T follicular helper cell (primary cell): ENCODE measurements at regions not wholly inside any gene's neighbourhood (a gene's known extent, or its start where the extent isn't known, plus 50 kb on each side); places are given as distances from the start of the nearest gene placed in this dataset.
"Not testable (repeated sequence)": the region's sequence is repeated elsewhere in the genome, so short reads cannot be mapped to it uniquely, and the experiment has no call there.

ENCODE experiments used
- DNase-seq: peaks from one replicate; pipeline ENCODE4 v3.0.0-alpha.2; 2020; ENCODE audit warnings: low read depth

- not testable (repeated sequence) for DNase-seq
Measured at GRCh38 chr15:26186138-26186537, 323.0 kb upstream of the ATP10A start.

GRCh38 chr15:26182441-26182840, 319.3 kb upstream of the ATP10A start:
- DNase-seq = no peak

GRCh38 chr15:26179906-26180305, 316.8 kb upstream of the ATP10A start:
- no peak for DNase-seq

GRCh38 chr15:26178640-26179220, 315.6 kb upstream of the ATP10A start:
- no peak for DNase-seq

DNA sequence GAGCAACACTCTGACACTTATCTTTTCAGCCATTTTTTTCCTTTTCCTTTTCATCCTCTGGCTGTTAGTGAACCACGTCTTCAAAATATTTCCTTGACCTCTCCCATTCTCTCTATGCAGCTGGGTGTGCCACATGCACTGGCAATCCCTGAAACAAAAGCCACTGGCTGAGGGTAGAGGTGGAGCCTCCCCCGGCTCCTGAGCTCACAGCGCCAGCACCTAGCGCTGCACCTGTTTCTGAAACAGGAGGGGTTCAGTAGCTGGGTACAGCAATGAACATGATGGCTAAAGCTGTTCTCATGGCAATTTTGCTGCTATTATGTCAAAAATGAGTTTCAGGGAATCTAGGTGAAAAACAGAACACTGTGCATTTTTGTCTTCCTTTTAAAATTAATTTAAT, 314.7 kb upstream of the ATP10A start:
- no peak for DNase-seq

DNA sequence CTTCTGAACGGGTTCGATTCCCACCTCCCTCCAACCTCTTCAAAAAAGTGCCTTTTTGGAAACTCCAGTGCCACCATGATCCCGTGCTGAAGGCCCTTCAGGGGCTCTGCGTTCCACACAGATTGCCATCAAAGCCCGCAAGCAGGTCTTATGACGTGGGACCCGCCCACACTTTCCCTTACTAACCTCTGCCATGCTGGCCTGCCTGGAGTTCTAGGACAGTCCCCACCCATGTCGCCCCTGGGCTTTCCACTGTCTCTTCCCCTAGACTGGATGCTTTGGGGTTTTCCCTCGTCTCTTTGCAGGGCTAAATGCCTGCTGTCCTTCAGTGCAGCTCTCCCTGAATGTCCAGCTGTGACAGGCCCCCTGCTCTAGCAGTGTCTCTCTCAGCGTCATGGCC, 313.7 kb upstream of the ATP10A start:
- no peak for DNase-seq

GRCh38 chr15:26171266-26171665, 308.1 kb upstream of the ATP10A start:
- DNase-seq = no peak

DNA sequence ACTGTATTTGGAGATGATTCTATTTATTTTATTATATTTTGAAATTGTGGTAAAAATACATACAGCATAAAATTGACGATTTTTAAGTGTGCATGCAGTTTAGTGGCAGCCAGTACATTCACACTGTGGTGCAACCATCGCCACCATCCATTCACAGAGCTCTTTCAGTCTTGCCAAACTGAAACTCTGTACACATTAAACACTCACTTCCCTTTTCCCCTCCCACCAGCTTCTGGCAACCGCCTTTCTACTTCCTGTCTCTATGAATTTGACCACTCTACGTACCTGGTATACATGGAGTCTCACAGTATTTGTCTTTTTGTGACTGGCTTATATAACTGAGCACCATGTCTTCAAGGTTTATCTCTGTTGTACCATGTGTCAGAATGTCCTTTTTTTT, 303.3 kb upstream of the ATP10A start:
- no peak for DNase-seq

- no peak for DNase-seq
Measured at GRCh38 chr15:26165546-26165945, 302.4 kb upstream of the ATP10A start.

DNA sequence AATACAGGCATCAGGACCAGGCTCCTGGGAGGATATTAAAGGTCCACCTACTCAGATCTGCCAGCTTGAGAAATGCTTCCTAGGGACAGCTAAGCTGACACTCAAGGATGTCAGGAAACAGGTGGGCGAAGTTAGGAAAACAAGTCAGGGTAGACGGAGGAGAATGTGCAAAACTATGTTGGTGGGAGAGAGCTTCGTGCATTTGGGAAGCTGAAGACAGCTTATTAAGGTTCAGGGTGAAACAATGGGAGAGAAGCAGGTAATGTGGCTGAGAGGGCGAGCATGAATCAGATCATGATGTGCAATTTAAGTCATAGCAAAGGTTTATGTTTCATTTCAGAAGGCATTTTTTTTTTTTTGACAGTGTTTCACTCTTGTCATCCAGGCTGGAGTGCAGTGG, 297.2 kb upstream of the ATP10A start:
- DNase-seq = no peak

DNA sequence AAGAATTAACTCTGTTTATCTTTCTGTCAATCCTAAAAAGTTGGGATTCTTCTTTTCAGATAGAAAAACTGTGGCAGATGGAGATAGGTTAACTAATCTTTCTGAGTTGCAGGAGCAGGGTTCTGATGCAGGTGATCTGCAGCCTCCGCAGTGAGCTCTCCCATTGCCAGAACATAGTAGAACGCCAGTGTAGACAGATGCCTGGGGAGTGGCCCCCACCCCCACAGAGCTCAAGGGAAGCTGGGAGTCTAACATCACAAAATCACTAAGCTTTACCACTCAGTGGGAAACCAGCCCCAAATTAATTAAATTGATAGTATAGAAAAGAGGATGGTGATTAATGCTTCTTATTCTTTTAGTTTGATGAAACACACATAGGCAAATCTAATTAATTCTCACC, 295.0 kb upstream of the ATP10A start:
- DNase-seq = no peak

GRCh38 chr15:26157081-26157480, 294.0 kb upstream of the ATP10A start:
- no peak for DNase-seq

DNA sequence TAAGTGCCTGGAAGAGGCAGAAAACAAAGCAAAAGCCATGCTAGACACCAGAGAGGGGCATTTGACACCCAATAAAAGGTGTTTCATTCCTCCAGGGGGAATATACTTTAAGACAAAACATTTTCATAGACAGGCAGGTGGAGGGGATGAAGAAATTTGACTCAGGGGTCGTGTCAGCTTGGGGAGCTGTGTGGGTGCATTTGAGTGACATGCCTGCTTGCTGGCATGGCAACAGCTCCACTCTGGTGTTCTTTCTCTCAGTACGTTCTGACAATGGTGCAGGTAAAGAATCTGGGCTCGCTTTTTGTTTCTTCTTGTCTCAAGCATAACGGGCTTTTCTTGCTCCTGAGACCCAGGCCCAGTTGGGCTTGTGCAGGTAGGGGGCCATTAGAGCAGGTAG, 292.9 kb upstream of the ATP10A start:
- no peak for DNase-seq

- no peak for DNase-seq
Measured at GRCh38 chr15:26148156-26148860, 285.2 kb upstream of the ATP10A start.

- no peak for DNase-seq
Measured at GRCh38 chr15:26146202-26146601, 283.1 kb upstream of the ATP10A start.

- no peak for DNase-seq
Measured at GRCh38 chr15:26145796-26146195, 282.7 kb upstream of the ATP10A start.

DNA sequence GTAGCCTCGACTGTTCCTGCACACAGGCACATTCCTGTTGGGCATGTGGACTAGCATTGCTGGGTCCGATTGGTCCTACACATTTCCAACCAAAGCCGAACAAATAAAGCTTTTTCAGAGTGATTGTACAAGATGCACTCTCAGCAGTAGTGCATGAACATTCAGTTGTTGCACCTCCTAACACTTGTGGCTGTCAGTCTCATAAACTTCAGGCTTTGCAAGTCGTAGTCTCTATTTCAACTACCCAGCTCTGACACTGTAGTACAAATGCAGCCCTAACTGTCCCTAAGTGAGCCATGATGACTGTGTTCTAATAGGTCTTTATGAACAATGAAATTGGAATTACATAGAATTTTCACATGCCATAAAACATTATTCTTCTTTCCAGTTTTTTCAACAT, 281.7 kb upstream of the ATP10A start:
- no peak for DNase-seq

DNA sequence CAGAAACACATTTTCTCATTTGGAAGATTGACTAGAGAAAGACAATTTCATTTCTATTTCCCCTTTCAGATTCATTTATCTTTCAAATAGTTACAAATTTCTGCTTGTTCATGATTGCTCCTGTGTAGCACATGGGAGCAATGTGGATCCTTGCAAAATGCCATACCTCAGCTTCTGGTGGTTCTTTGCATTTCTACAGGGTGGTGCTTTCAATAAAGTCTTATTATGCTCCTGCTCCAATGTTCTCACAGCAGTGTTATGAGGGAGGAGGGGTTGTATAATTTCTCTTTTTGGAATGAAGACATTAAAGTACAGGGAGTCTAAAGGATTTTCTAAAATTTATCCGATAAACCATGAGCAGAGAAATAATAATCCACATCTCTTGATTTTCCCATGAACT, 280.1 kb upstream of the ATP10A start:
- DNase-seq = no peak

GRCh38 chr15:26134812-26135211, 271.7 kb upstream of the ATP10A start:
- DNase-seq = no peak

- DNase-seq = no peak
Measured at GRCh38 chr15:26134152-26134551, 271.0 kb upstream of the ATP10A start.

GRCh38 chr15:26132811-26133210, 269.7 kb upstream of the ATP10A start:
- no peak for DNase-seq

GRCh38 chr15:26129852-26130251, 266.7 kb upstream of the ATP10A start:
- no peak for DNase-seq

DNA sequence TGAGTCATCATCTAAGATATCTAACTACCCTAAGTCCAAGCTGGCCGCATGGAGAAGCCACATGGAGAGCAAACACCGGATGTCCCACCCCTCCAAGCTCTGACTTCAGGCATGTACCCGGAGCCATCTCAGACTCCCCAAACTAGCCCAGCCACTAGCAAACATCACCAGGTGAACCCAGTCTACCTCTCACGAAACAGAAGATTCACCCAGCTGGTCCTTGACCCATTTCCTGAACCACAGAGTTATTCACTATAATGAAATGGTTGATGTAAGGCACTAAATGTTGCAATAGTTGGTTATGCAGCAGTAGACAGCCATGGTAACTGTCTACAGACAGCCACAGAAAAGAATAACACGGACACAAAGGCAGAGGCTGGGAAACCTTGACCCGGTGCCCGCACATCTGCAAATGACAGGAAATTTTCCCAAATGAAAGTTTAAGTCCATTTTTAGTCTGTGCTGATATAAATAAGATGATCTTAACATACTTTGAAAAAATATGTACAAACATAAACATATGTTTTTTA, 265.5 kb upstream of the ATP10A start:
- DNase-seq = no peak
